ENCODE measurements at regions not wholly inside any gene's neighbourhood (a gene's known extent, or its start where the extent isn't known, plus 50 kb on each side); places are given as distances from the start of the nearest gene placed in this dataset.

DNA sequence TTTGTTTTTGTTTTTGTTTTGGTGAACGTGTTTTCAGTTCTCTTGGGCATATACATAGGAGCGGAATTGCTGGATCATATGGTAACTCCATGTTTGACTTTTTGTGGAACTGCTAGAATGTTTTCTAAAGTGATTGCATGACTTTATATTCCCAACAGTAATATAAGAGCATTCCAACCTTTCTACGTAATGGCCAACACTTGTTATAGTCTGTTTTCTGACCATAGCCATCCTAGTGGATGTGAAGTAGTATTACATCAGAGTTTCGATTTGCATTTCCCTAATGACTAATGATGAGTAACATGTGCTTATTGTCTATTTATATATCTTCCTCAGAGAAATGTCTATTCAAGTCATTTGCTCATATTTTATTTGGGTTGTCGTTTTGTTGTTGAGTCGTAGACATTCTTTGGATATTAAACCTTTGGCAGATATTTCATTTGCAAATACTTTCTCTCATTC is 268.7 kb downstream of the AEBP2 start:
- TF ChIP-seq, protein P1, sequence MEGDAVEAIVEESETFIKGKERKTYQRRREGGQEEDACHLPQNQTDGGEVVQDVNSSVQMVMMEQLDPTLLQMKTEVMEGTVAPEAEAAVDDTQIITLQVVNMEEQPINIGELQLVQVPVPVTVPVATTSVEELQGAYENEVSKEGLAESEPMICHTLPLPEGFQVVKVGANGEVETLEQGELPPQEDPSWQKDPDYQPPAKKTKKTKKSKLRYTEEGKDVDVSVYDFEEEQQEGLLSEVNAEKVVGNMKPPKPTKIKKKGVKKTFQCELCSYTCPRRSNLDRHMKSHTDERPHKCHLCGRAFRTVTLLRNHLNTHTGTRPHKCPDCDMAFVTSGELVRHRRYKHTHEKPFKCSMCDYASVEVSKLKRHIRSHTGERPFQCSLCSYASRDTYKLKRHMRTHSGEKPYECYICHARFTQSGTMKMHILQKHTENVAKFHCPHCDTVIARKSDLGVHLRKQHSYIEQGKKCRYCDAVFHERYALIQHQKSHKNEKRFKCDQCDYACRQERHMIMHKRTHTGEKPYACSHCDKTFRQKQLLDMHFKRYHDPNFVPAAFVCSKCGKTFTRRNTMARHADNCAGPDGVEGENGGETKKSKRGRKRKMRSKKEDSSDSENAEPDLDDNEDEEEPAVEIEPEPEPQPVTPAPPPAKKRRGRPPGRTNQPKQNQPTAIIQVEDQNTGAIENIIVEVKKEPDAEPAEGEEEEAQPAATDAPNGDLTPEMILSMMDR (conservative IDR thresholded peaks at IDR 0.05; ENCODE audit: low read length) = 0 out of 2 replicates have a peak, but pooled peaks have one; percentile 12
- no peak for TF ChIP-seq EZH2phosphoT487 (IDR thresholded peaks at IDR 0.05; ENCODE audit: borderline replicate concordance)
- H3K9ac ChIP-seq (ENCODE audit: low read depth, low read length, poor library complexity, severe bottlenecking) = no peak overlapping the region
- no peak overlapping the region for H3K4me3 ChIP-seq (ENCODE audit: low read length, poor library complexity, severe bottlenecking)

GRCh38 chr12:19709889-19710288 is 270.6 kb downstream of the AEBP2 start:
- H3K79me2 ChIP-seq (ENCODE audit: insufficient read depth, low read length) = no peaks in the 10 kb centered on the region
- H3K4me3 ChIP-seq (ENCODE audit: low read length, poor library complexity, severe bottlenecking) = no peak overlapping the region
- no peak overlapping the region for H2AFZ ChIP-seq (ENCODE audit: low read length)
- no peak overlapping the region for H3K4me2 ChIP-seq (ENCODE audit: low read depth, low read length, poor library complexity, severe bottlenecking)
- TF ChIP-seq, protein P1 (conservative IDR thresholded peaks at IDR 0.05; ENCODE audit: low read length) = no peak
- no peak for TF ChIP-seq EZH2phosphoT487 (IDR thresholded peaks at IDR 0.05; ENCODE audit: borderline replicate concordance)
- H3K4me1 ChIP-seq (ENCODE audit: insufficient read depth, low read length, poor library complexity, severe bottlenecking) = no peaks in the 10 kb centered on the region
- H3F3A ChIP-seq (ENCODE audit: low read depth) = no peaks in the 10 kb centered on the region
- H3K9me3 ChIP-seq (ENCODE audit: insufficient read depth, low read depth, low read length) = no peaks in the 10 kb centered on the region
- no peaks in the 10 kb centered on the region for H3K9me2 ChIP-seq (replicated peaks; ENCODE audit: low read depth, low read length)
- H3K9ac ChIP-seq (ENCODE audit: low read depth, low read length, poor library complexity, severe bottlenecking) = no peak overlapping the region
- H3K27me3 ChIP-seq (ENCODE audit: insufficient read depth, low read length, poor library complexity, severe bottlenecking) = no peaks in the 10 kb centered on the region
- H4K20me1 ChIP-seq (ENCODE audit: insufficient read depth, low read length, poor library complexity, severe bottlenecking) = no peaks in the 10 kb centered on the region
- no peaks in the 10 kb centered on the region for H3K36me3 ChIP-seq (ENCODE audit: insufficient read depth, low read length)

More for the DNA sequence above, 268.7 kb downstream of the AEBP2 start:
- no peaks in the 10 kb centered on the region for H3K9me2 ChIP-seq (replicated peaks; ENCODE audit: low read depth, low read length)
- no peaks in the 10 kb centered on the region for H3F3A ChIP-seq (ENCODE audit: low read depth)
- no peaks in the 10 kb centered on the region for H3K36me3 ChIP-seq (ENCODE audit: insufficient read depth, low read length)
- no peak overlapping the region for H2AFZ ChIP-seq (ENCODE audit: low read length)
- no peaks in the 10 kb centered on the region for H3K79me2 ChIP-seq (ENCODE audit: insufficient read depth, low read length)
- peaks cover 4% of the 10 kb centered on the region; the same call in 1 of the 2 replicates for H3K9me3 ChIP-seq (ENCODE audit: insufficient read depth, low read depth, low read length)
- H4K20me1 ChIP-seq (ENCODE audit: insufficient read depth, low read length, poor library complexity, severe bottlenecking) = no peaks in the 10 kb centered on the region
- no peaks in the 10 kb centered on the region for H3K27me3 ChIP-seq (ENCODE audit: insufficient read depth, low read length, poor library complexity, severe bottlenecking)
- H3K4me2 ChIP-seq (ENCODE audit: low read depth, low read length, poor library complexity, severe bottlenecking) = no peak overlapping the region
- H3K4me1 ChIP-seq (ENCODE audit: insufficient read depth, low read length, poor library complexity, severe bottlenecking) = no peaks in the 10 kb centered on the region

DNA sequence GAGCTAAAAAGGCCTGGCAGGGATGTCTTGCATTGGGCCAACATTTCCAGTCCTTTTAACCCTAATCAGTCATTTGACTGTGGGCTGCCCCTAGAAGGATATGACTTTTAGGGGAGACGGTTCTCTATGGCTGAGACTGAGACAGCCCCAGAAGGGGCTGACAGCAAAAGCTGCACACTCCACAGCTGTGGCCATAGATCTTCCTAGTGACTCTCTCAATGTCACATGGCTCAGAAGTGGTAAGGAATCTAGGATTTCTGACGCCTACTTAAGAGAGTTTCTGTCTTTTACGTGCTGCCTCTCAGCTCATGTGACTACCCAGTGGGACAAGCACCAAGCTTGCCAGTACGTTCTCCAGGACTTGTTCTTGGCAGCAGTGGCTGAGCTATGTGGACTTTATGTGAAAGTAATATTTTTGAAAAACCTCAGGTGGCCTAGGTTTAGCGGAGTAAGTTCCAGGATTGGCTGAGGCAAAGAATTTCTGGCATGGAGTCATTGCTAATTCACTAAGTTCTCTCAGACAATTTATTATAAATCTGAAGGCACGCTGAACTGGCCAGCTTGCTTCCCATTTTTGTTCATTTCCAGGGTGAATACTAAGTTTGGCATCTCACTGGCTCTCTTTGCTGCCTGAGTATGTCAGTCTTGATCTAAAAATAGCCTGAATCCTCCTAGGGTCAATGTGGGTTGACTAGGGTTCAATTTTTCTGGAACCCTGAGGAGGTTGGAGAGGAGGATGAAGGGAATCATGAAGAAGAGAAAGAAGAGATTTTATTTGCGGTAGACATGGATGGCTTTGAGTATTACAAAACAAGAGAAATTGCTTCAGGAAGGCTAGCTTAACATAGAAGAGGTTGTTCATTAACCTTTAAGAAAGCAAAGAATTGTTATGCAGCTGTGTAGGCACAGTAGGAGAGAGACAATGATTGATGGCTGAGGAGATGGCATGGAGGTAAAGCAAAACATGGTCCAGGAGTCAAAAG is 271.8 kb downstream of the AEBP2 start:
- no peaks in the 10 kb centered on the region for H3K36me3 ChIP-seq (ENCODE audit: insufficient read depth, low read length)
- no peaks in the 10 kb centered on the region for H3K9me2 ChIP-seq (replicated peaks; ENCODE audit: low read depth, low read length)
- H3K4me2 ChIP-seq (ENCODE audit: low read depth, low read length, poor library complexity, severe bottlenecking) = no peak overlapping the region
- no peaks in the 10 kb centered on the region for H3K9me3 ChIP-seq (ENCODE audit: insufficient read depth, low read depth, low read length)
- H2AFZ ChIP-seq (ENCODE audit: low read length) = no peak overlapping the region
- no peak overlapping the region for H3K9ac ChIP-seq (ENCODE audit: low read depth, low read length, poor library complexity, severe bottlenecking)
- H3F3A ChIP-seq (ENCODE audit: low read depth) = no peaks in the 10 kb centered on the region
- no peaks in the 10 kb centered on the region for H3K27me3 ChIP-seq (ENCODE audit: insufficient read depth, low read length, poor library complexity, severe bottlenecking)
- H3K4me3 ChIP-seq (ENCODE audit: low read length, poor library complexity, severe bottlenecking) = no peak overlapping the region
- H3K4me1 ChIP-seq (ENCODE audit: insufficient read depth, low read length, poor library complexity, severe bottlenecking) = no peaks in the 10 kb centered on the region
- TF ChIP-seq EZH2phosphoT487 (IDR thresholded peaks at IDR 0.05; ENCODE audit: borderline replicate concordance) = no peak
- TF ChIP-seq, protein P1 (conservative IDR thresholded peaks at IDR 0.05; ENCODE audit: low read length) = no peak
- H4K20me1 ChIP-seq (ENCODE audit: insufficient read depth, low read length, poor library complexity, severe bottlenecking) = no peaks in the 10 kb centered on the region
- H3K79me2 ChIP-seq (ENCODE audit: insufficient read depth, low read length) = no peaks in the 10 kb centered on the region
